Body of pancreas (tissue), 4 donors: ENCODE measurements at regions not wholly inside any gene's neighbourhood (a gene's known extent, or its start where the extent isn't known, plus 50 kb on each side); places are given as distances from the start of the nearest gene placed in this dataset. TPM values are rescaled to one million over a fixed set of nuclear protein-coding genes. Genes with fewer than 3 reads are reported as not detected.

Source experiments
- ATAC-seq: fragments of 150-250 bp; one replicate; pipeline ENCODE4 v1.9.1; 2016
- DNase-seq, 4 donors: peaks; one replicate each; pipeline ENCODE4 v3.0.0-alpha.2; 2019
- H3K27ac ChIP-seq, 4 donors: fragments of 200-600 bp; sonication (generic); 1 replicate in 3 of 4; 2 replicates in 1 of 4; pipeline versions ENCODE4 v1.5.1 to v1.6.1; 2016 to 2019; ENCODE audit warnings: mild to moderate bottlenecking in 1 of 4, mixed read lengths in 1 of 4, moderate library complexity in 1 of 4
- H3K27me3 ChIP-seq, 2 donors: fragments of 200-600 bp; sonication (generic); one replicate each; pipeline ENCODE4 v1.6.0; 2016; ENCODE audit warnings: mild to moderate bottlenecking in 1 of 2
- H3K36me3 ChIP-seq, 2 donors: fragments of 200-600 bp; sonication (generic); replicated peaks in 1 of 2; 2 replicates each; pipeline ENCODE4 v1.5.1; 2016; ENCODE audit warnings: low read depth in 2 of 2; ENCODE audit not compliant: insufficient read depth in 1 of 2
- H3K4me1 ChIP-seq: fragments of 200-600 bp; sonication (generic); one replicate; pipeline ENCODE4 v1.6.0; 2016
- H3K4me3 ChIP-seq, 2 donors: fragments of 200-600 bp; sonication (generic); 1 replicate in 1 of 2; 2 replicates in 1 of 2; pipeline ENCODE4 v1.5.1; 2016 to 2019
- H3K9me3 ChIP-seq, 3 donors: fragments of 200-600 bp; sonication (generic); 1 replicate in 2 of 3; 2 replicates in 1 of 3; pipeline ENCODE4 v1.5.1; 2016
- POLR2A ChIP-seq, 3 donors: fragments of 450-650 bp; IDR thresholded peaks; one replicate each; pipeline ENCODE4 v1.6.1; 2016; ENCODE audit warnings: antibody characterized with exemption in 3 of 3, mild to moderate bottlenecking in 2 of 3
- WGBS, 2 donors: methylation state at CpG; one replicate each; pipeline ENCODE4 v1.1.5; 2017; 5-methylcytosine and 5-hydroxymethylcytosine counted together
- intact Hi-C: fragments of 100-400 bp; cut with DNase I; formaldehyde crosslinking; loops from one replicate; pipeline ENCODE4 v1.15.1; 2023
- small RNA-seq: library from RNA; depleted of rRNA; stranded (forward); fragments of <200 nt; gene quantifications from one replicate; pipeline ENCODE3, GENCODE V24; 2016
- TF ChIP-seq, protein P1 (sequence below), 7 experiments: fragments of 450-650 bp in 4 of 7; fragments of 200-600 bp in 3 of 7; sonication (generic) in 3 of 7; IDR thresholded peaks; one replicate each; pipeline ENCODE4 v1.5.1; 2016 to 2019; ENCODE audit warnings: antibody characterized with exemption in 7 of 7

DNA sequence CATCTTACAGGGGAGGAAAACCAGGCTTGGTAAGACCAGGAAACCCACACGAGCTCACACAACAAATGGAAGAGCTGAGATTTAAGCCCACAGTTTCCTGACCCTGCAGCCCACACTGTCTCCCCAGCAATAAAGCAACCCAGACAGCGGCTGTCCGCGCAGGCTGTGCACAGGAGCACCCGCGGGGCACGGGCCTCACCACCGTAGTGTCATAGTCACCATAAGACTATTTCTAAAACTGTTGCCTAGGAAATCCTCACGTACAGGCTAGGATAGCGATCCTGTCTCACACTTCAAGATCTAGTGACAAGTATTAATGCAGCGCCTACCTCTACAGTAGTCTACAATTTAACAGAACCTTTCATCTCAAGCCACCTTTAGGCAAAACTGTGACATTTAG is 54.0 kb upstream of the SYT6 start:
- no peak for DNase-seq
- no peaks in the 10 kb centered on the region for H3K36me3 ChIP-seq
- intact Hi-C loops, result no loop called here
- TF ChIP-seq POLR2A (IDR thresholded peaks at IDR 0.05), result no peak
- TF ChIP-seq, protein P1, sequence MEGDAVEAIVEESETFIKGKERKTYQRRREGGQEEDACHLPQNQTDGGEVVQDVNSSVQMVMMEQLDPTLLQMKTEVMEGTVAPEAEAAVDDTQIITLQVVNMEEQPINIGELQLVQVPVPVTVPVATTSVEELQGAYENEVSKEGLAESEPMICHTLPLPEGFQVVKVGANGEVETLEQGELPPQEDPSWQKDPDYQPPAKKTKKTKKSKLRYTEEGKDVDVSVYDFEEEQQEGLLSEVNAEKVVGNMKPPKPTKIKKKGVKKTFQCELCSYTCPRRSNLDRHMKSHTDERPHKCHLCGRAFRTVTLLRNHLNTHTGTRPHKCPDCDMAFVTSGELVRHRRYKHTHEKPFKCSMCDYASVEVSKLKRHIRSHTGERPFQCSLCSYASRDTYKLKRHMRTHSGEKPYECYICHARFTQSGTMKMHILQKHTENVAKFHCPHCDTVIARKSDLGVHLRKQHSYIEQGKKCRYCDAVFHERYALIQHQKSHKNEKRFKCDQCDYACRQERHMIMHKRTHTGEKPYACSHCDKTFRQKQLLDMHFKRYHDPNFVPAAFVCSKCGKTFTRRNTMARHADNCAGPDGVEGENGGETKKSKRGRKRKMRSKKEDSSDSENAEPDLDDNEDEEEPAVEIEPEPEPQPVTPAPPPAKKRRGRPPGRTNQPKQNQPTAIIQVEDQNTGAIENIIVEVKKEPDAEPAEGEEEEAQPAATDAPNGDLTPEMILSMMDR (IDR thresholded peaks at IDR 0.05), result no peak
- H3K27ac ChIP-seq, result no peak overlapping the region
- no peaks in the 10 kb centered on the region for H3K9me3 ChIP-seq
- ATAC-seq, result no peak
- no peaks in the 10 kb centered on the region for H3K4me1 ChIP-seq
- 52 to 71% methylated on average over 11 of the region's 11 CpGs for WGBS, 2 donors
- no peaks in the 10 kb centered on the region for H3K27me3 ChIP-seq
- H3K4me3 ChIP-seq, result no peak overlapping the region

DNA sequence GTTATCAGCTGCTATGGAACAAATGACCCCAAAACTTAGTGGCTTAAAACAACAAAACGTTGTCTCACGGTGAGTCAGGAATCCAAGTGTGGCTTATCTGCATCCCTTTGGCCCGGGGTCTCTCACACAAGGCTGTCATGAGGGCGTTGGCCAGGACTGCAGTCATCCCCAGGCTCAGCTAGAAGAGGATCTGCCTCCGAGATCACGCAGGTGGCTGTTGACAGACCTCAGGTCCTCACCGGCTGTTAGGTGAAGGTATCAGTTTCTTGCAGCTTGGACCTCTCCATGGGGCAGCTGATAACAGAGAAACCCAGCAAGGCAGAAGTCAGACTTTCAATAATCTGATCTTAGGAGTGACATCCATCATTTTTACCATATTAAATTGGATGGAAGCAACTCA is 52.7 kb upstream of the SYT6 start:
- Histone ChIP-seq H3K27me3 (no peaks in the 10 kb centered on the region), H3K4me1 (peaks cover 8% of the 10 kb centered on the region), H3K9me3 (no peaks in the 10 kb centered on the region), H3K36me3 (no peaks in the 10 kb centered on the region), H3K27ac (no peak overlapping the region), H3K4me3 (no peak overlapping the region)
- TF ChIP-seq, protein P1 (IDR thresholded peaks at IDR 0.05), result no peak
- no peak for TF ChIP-seq POLR2A (IDR thresholded peaks at IDR 0.05)
- intact Hi-C loops, result no loop called here
- DNase-seq (no peak), ATAC-seq (no peak)
- WGBS, 2 donors, result 41 to 43% methylated on average over 7 of the region's 7 CpGs

DNA sequence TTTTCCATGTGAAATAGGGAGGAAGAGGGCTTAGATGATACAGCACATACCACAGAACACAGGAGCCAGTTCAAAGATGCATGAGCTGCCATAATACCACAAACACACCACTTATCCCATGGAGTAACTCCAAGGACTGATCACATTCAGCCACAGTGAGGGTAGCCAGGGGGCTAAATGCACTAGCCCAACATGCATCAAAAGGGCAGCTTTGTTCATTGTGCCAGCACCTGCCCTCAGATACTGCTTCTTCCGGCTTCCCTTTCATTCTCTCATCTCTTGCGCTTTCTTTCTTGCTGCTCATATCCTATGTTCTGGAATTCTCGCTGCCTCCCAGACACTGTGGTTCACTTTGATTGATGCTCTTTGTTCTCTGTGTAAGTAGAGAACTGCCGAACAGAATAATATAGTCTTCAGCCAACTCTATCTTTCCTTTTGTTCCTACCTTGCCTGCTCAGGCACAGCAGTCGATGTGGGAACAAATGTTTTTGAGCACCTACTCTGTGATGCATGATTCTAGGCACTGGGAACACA is 50.0 kb upstream of the SYT6 start:
- peaks cover 13% of the 10 kb centered on the region for H3K4me1 ChIP-seq
- no peak overlapping the region for H3K4me3 ChIP-seq
- H3K27me3 ChIP-seq, result no peaks in the 10 kb centered on the region
- no peak overlapping the region for H3K27ac ChIP-seq
- DNase-seq (no peak), ATAC-seq (no peak)
- TF ChIP-seq, protein P1 (IDR thresholded peaks at IDR 0.05), result no peak
- no peak for TF ChIP-seq POLR2A (IDR thresholded peaks at IDR 0.05)
- 47 to 51% methylated on average over 5 of the region's 5 CpGs for WGBS, 2 donors
- H3K36me3 ChIP-seq, result no peaks in the 10 kb centered on the region
- intact Hi-C loops, result no loop called here
- no peaks in the 10 kb centered on the region for H3K9me3 ChIP-seq

Small RNAs in the stretch of these regions (small RNA-seq; reads per million reads assigned to genes)
- gene MRPL57P1, result not detected
